Kidney epithelial cell (primary cell): ENCODE measurements at regions not wholly inside any gene's neighbourhood (a gene's known extent, or its start where the extent isn't known, plus 50 kb on each side); places are given as distances from the start of the nearest gene placed in this dataset.

Experiments
- DNase-seq: peaks from one replicate; pipeline ENCODE4 v3.0.0-alpha.2; 2010; ENCODE audit warnings: low read depth
- H3K27me3 ChIP-seq: 2 replicates; pipeline ENCODE4 v1.6.0; 2011; ENCODE audit warnings: low read length; ENCODE audit not compliant: control insufficient read depth, insufficient read depth
- H3K36me3 ChIP-seq: 2 replicates; pipeline ENCODE4 v1.5.1; 2011; ENCODE audit warnings: low read length; ENCODE audit not compliant: control insufficient read depth, insufficient read depth
- H3K4me3 ChIP-seq: 2 replicates; pipeline ENCODE4 v1.5.1; 2011; ENCODE audit warnings: low read depth, mild to moderate bottlenecking, control low read depth, low read length
- CTCF ChIP-seq: IDR thresholded peaks from 2 replicates; pipeline ENCODE4 v1.5.1; 2011; ENCODE audit warnings: mild to moderate bottlenecking, moderate library complexity, low read length, control low read depth, inconsistent platforms; ENCODE audit not compliant: insufficient read depth, poor library complexity, severe bottlenecking

DNA sequence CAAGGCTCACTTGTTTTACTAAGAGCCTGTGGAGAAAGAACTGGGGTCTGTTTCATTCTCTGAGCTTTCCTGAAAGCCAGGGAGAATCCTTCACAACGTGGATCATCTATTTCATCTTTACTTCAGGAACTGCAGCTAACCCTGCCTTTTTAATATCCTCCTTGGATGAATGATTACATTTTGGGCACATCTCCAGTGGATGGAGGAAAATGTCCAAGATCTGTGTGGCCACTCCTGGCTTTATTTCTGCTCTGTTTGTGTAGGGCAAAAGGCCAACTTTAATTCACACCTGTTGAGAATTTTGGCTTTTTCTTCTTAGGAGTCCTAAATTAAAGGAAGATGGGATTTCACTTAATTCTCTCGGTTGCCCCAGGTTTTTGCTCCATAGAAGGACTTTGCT lies 69.5 kb upstream of the CACNA1E start:
- Histone ChIP-seq H3K27me3 (no peaks in the 10 kb centered on the region), H3K36me3 (no peaks in the 10 kb centered on the region), H3K4me3 (no peak overlapping the region)
- no peak for TF ChIP-seq CTCF
- DNase-seq = no peak

DNA sequence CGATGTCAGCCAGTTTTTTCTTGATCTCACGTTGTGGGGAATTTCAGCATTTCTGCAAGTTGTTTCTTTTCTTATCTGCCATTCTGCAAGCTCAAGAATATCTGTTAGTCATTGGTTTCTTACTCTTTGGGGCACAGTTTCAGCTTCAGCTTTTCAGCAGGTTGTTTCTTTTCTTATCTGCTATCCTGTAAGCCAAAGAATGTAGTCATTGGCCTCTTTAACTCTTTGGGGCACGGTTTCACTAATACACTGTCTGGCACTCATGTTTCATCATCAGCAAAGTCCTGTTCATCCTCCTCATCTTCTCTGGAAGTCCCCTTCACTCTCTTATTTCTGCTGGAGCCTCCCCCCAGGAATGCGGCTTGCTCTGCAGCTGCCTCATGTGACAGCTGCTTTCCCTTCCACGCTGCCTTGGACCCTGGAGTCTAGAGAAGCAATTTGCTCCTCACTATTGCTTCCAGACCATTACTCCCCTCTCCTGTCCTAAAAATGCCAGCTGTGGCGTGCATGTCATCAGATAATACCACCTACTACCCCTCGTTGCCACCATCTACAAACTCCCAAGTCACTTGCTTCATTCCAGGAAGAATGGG lies 67.0 kb upstream of the CACNA1E start:
- Histone ChIP-seq H3K36me3 (no peaks in the 10 kb centered on the region), H3K4me3 (no peak overlapping the region), H3K27me3 (no peaks in the 10 kb centered on the region)
- DNase-seq = no peak
- no peak for TF ChIP-seq CTCF

DNA sequence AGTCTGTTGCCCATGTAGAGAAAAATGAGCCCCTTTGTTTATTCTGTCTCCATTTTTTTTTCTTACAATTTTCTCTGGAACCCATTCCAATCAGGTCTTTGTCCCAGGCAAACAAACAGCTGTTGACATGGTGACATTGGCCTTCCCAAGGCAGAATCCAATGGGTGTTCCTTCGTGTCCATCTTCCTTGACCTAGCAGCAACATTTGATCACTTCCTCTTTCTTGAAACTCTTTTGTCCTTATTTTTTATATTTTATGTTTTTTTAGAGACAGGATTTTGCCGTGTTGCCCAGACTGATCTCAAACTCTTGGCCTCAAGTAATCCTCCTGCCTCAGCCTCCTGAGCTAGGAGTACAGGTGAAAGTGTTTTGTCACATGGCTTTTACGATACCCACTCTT lies 65.4 kb upstream of the CACNA1E start:
- DNase-seq = no peak
- no peaks in the 10 kb centered on the region for H3K27me3 ChIP-seq
- H3K4me3 ChIP-seq = no peak overlapping the region
- no peaks in the 10 kb centered on the region for H3K36me3 ChIP-seq
- no peak for TF ChIP-seq CTCF

DNA sequence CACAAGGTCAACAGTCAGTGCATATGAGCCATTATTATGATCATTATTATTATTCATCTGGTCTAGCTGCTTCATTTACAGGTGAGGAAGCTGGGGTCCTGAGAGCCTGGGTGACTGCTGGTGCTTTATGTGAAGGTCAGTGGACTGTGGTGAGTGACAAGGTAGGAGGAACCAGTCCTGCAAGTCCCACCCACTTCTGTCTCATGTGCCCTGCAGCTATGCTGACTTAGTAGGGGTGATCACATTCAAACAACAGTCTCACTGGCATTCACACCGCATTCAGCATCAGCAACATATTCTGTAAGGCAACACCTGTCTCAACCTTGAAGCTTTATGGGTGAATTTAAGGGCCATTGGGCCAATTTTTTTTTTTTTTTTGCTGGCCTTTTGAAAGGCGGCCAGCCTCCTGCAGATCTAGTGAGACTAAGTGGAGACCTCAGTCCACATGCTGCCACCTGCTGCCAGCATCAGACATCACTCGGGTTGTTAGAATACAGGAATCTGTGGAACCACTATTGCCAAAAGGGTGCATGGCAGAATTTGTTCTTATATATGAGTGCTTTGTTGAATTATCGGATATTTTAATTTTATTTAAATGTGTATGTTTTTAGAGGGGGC lies 59.9 kb upstream of the CACNA1E start:
- Histone ChIP-seq H3K36me3 (no peaks in the 10 kb centered on the region), H3K4me3 (no peak overlapping the region), H3K27me3 (no peaks in the 10 kb centered on the region)
- TF ChIP-seq CTCF = peak; percentile 51
- no peak for DNase-seq

GRCh38 chr1:181424786-181425403 lies 58.4 kb upstream of the CACNA1E start:
- no peak overlapping the region for H3K4me3 ChIP-seq
- H3K36me3 ChIP-seq = no peaks in the 10 kb centered on the region
- TF ChIP-seq CTCF = peak; percentile 96
- DNase-seq = no peak
- H3K27me3 ChIP-seq = no peaks in the 10 kb centered on the region
